ENCODE measurements at regions not wholly inside any gene's neighbourhood (a gene's known extent, or its start where the extent isn't known, plus 50 kb on each side); places are given as distances from the start of the nearest gene placed in this dataset.

DNA sequence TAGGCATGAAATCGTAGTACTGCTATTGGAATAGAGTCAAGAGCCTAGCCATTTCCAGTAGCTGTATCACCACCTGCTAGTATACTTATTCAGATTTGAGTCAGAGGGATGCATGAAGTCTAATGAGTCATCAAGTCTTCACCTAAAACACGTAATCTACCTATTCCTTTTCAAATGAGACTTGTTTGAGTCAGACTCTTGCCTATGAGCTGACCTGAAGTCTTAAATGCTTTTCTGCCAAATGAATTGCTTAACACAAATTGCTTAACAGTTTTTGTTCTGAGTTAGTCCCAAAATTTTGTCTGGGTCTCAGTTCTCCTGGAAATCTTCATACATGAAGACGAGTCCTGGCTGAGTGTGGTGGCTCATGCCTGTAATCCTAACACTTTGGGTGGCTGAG lies 165.2 kb downstream of the GNAT3 start:
- H3K4me3 Mint-ChIP-seq, result no peak overlapping the region
- H3K9me3 Mint-ChIP-seq, result peaks cover 0 to 3% (median 0%) of the 10 kb centered on the region in 7 donors
- no peaks in the 10 kb centered on the region for H3K27me3 ChIP-seq (ENCODE audit: control insufficient read depth in 2 of 2, insufficient read depth in 2 of 2, low read length in 2 of 2)
- no peaks in the 10 kb centered on the region for H3K79me2 ChIP-seq (ENCODE audit: insufficient read depth, low read length)
- intact Hi-C loops (cut with micrococcal nuclease), result no loop called here
- 87% methylated on average over 2 of the region's 3 CpGs for WGBS (ENCODE audit: insufficient coverage)
- H3K4me1 Mint-ChIP-seq, result no peaks in the 10 kb centered on the region
- peaks cover 1 to 2% (median 1%) of the 10 kb centered on the region in 3 donors for H3K27me3 Mint-ChIP-seq (ENCODE audit: low read depth in 3 of 3)
- H3K9ac ChIP-seq (ENCODE audit: insufficient read depth, low read length, poor library complexity, severe bottlenecking), result no peak overlapping the region
- no peak for DNase-seq
- H2AFZ ChIP-seq (ENCODE audit: insufficient read depth, low read depth, low read length, poor library complexity, severe bottlenecking), result no peak overlapping the region
- H3K36me3 ChIP-seq (replicated peaks in 1 of 2; ENCODE audit: control insufficient read depth in 1 of 2, insufficient read depth in 2 of 2, low read length in 2 of 2), result no peaks in the 10 kb centered on the region
- H4K20me1 ChIP-seq (ENCODE audit: insufficient read depth, low read length), result no peaks in the 10 kb centered on the region
- H3K36me3 Mint-ChIP-seq, result no peaks in the 10 kb centered on the region
- H3K4me3 ChIP-seq (replicated peaks in 1 of 3; ENCODE audit: low read depth in 2 of 3, low read length in 3 of 3), result no peak overlapping the region
- no peak overlapping the region for H3K27ac Mint-ChIP-seq
- H3K4me2 ChIP-seq (replicated peaks; ENCODE audit: extremely low read depth, low read length, poor library complexity, severe bottlenecking), result no peak overlapping the region
- no peaks in the 10 kb centered on the region for H3K4me1 ChIP-seq (ENCODE audit: control insufficient read depth in 1 of 2, insufficient read depth in 2 of 2, low read length in 2 of 2)
- no peaks in the 10 kb centered on the region for H3K9me3 ChIP-seq (replicated peaks in 1 of 2; ENCODE audit: control insufficient read depth in 1 of 2, insufficient read depth in 1 of 2, low read length in 2 of 2)
- no peak for TF ChIP-seq CTCF (IDR thresholded peaks at IDR 0.05)
- H3K27ac ChIP-seq (ENCODE audit: low read depth in 1 of 2, low read length in 2 of 2), result no peak overlapping the region

DNA sequence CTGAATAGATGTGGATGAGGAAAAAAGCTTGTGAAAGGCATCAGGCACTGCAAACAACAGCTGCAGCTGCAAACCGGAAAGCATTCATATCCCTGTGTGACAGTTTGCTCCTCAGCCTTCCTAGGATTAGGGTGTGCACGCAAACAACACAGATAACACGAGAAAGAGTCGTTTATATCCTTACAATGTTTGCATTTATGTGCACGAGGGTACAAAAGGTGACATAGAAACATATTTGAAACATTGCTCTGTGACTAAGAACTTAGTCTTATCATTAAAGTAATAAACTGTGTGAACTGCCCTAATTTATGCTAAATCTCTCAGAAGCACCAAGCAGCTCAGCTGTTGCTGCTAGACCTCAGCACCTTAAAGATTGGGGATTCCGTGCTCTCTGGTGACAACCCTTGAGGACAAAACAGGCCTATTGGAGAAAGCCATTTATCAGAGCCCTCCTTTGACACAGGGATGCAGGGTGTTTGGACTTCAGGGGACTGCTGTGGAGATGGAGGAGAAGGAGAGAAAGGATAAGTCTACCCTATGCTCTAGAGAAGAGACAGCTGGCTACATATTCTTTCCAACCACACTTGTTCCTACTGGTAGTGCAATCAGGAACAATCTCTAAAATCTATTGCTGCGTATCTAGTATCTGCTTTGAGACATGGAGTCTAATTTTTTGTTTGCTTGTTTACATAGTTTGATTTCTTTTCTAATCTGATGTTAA lies 176.2 kb downstream of the GNAT3 start:
- H3K4me3 Mint-ChIP-seq, result no peak overlapping the region

More for the DNA sequence above, 176.2 kb downstream of the GNAT3 start:
- no peaks in the 10 kb centered on the region for H3K27me3 ChIP-seq (ENCODE audit: control insufficient read depth in 2 of 2, insufficient read depth in 2 of 2, low read length in 2 of 2)
- H3K9me3 ChIP-seq (replicated peaks in 1 of 2; ENCODE audit: control insufficient read depth in 1 of 2, insufficient read depth in 1 of 2, low read length in 2 of 2), result no peaks in the 10 kb centered on the region
- H4K20me1 ChIP-seq (ENCODE audit: insufficient read depth, low read length), result no peaks in the 10 kb centered on the region
- no peaks in the 10 kb centered on the region for H3K4me1 ChIP-seq (ENCODE audit: control insufficient read depth in 1 of 2, insufficient read depth in 2 of 2, low read length in 2 of 2)
- TF ChIP-seq CTCF (IDR thresholded peaks at IDR 0.05), result no peak
- no peak overlapping the region for H2AFZ ChIP-seq (ENCODE audit: insufficient read depth, low read depth, low read length, poor library complexity, severe bottlenecking)
- H3K4me2 ChIP-seq (replicated peaks; ENCODE audit: extremely low read depth, low read length, poor library complexity, severe bottlenecking), result no peak overlapping the region
- H3K36me3 ChIP-seq (replicated peaks in 1 of 2; ENCODE audit: control insufficient read depth in 1 of 2, insufficient read depth in 2 of 2, low read length in 2 of 2), result no peaks in the 10 kb centered on the region
- 24% methylated on average over 4 of the region's 7 CpGs for WGBS (ENCODE audit: insufficient coverage)
- H3K4me3 ChIP-seq (replicated peaks in 1 of 3; ENCODE audit: low read depth in 2 of 3, low read length in 3 of 3), result no peak overlapping the region
- H3K36me3 Mint-ChIP-seq, result no peaks in the 10 kb centered on the region
- no peak overlapping the region for H3K27ac ChIP-seq (ENCODE audit: low read depth in 1 of 2, low read length in 2 of 2)
- peaks cover 0 to 4% (median 0%) of the 10 kb centered on the region in 7 donors for H3K9me3 Mint-ChIP-seq
- no peak for DNase-seq
- no peak overlapping the region for H3K9ac ChIP-seq (ENCODE audit: insufficient read depth, low read length, poor library complexity, severe bottlenecking)
- H3K27ac Mint-ChIP-seq, result no peak overlapping the region
- peaks cover 0 to 1% (median 0%) of the 10 kb centered on the region in 3 donors for H3K27me3 Mint-ChIP-seq (ENCODE audit: low read depth in 3 of 3)
- no peaks in the 10 kb centered on the region for H3K4me1 Mint-ChIP-seq
- H3K79me2 ChIP-seq (ENCODE audit: insufficient read depth, low read length), result no peaks in the 10 kb centered on the region
- intact Hi-C loops (cut with micrococcal nuclease), result no loop called here
